Type B pancreatic cell (in vitro differentiated cells): ENCODE measurements at regions not wholly inside any gene's neighbourhood (a gene's known extent, or its start where the extent isn't known, plus 50 kb on each side); places are given as distances from the start of the nearest gene placed in this dataset.
A peak's percentile ranks its signal among the peaks of the same experiment; 100 is the strongest.

Experiments used
- DNase-seq: peaks from one replicate; pipeline ENCODE4 v3.0.0; 2021; ENCODE audit warnings: mixed read lengths; ENCODE audit not compliant: unreplicated experiment; ENCODE audit errors: extremely low spot score
- H3K27ac Mint-ChIP-seq: 2 replicates; pipeline ENCODE4 v1.8.0; 2021; ENCODE audit warnings: mild to moderate bottlenecking, mixed read lengths
- H3K27me3 Mint-ChIP-seq: 2 replicates; pipeline ENCODE4 v1.8.0; 2021; ENCODE audit warnings: mixed read lengths
- H3K36me3 Mint-ChIP-seq: 2 replicates; pipeline ENCODE4 v1.8.0; 2021; ENCODE audit warnings: mixed read lengths
- H3K4me1 Mint-ChIP-seq: one replicate; pipeline ENCODE4 v1.8.0; 2021; ENCODE audit warnings: mixed read lengths; ENCODE audit not compliant: unreplicated experiment
- H3K4me3 Mint-ChIP-seq: 2 replicates; pipeline ENCODE4 v1.8.0; 2021; ENCODE audit warnings: mild to moderate bottlenecking, mixed read lengths
- H3K9me3 Mint-ChIP-seq: 2 replicates; pipeline ENCODE4 v1.8.0; 2021; ENCODE audit warnings: mixed read lengths
- TF ChIP-seq, protein P1 (sequence below): fragments of 200-600 bp; sonication (generic); conservative IDR thresholded peaks from 2 replicates; pipeline ENCODE4 v1.5.0; 2021; ENCODE audit warnings: antibody characterized with exemption, mild to moderate bottlenecking

- Mint-ChIP-seq H3K9me3 (no peaks in the 10 kb centered on the region), H3K4me1 (no peaks in the 10 kb centered on the region), H3K36me3 (no peaks in the 10 kb centered on the region), H3K27me3 (no peaks in the 10 kb centered on the region), H3K4me3 (no peak overlapping the region), H3K27ac (no peak overlapping the region)
- DNase-seq, result no peak
- TF ChIP-seq, protein P1, sequence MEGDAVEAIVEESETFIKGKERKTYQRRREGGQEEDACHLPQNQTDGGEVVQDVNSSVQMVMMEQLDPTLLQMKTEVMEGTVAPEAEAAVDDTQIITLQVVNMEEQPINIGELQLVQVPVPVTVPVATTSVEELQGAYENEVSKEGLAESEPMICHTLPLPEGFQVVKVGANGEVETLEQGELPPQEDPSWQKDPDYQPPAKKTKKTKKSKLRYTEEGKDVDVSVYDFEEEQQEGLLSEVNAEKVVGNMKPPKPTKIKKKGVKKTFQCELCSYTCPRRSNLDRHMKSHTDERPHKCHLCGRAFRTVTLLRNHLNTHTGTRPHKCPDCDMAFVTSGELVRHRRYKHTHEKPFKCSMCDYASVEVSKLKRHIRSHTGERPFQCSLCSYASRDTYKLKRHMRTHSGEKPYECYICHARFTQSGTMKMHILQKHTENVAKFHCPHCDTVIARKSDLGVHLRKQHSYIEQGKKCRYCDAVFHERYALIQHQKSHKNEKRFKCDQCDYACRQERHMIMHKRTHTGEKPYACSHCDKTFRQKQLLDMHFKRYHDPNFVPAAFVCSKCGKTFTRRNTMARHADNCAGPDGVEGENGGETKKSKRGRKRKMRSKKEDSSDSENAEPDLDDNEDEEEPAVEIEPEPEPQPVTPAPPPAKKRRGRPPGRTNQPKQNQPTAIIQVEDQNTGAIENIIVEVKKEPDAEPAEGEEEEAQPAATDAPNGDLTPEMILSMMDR, result no peak
These were observed 1244.0 kb upstream of the TENM3 start for GRCh38 chr4:180999217-180999616.

DNA sequence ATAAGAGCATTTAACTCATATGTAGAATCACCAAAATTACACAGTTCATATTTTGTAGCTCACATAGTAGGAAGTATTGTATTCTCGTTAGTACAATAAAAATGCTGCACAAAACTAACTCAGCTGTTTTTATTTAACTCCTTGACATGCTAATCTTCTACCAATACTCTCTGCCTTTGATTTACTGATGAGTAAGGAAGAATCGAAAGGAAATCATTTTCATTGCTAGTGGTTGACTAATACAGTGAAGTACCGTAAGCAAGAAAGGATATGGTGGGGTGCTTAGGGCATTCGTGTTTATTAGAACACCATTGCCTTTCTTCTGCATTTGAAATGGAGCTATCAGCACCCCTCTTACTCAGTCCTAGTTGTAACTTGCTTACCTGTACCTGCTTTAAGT lies 1239.1 kb upstream of the TENM3 start:
- TF ChIP-seq, protein P1, result no peak
- no peaks in the 10 kb centered on the region for H3K36me3 Mint-ChIP-seq
- peaks cover 13% of the 10 kb centered on the region for H3K4me1 Mint-ChIP-seq
- H3K9me3 Mint-ChIP-seq, result no peaks in the 10 kb centered on the region
- no peak overlapping the region for H3K27ac Mint-ChIP-seq
- no peaks in the 10 kb centered on the region for H3K27me3 Mint-ChIP-seq
- no peak for DNase-seq
- H3K4me3 Mint-ChIP-seq, result no peak overlapping the region

GRCh38 chr4:181006499-181007260 lies 1236.5 kb upstream of the TENM3 start:
- Mint-ChIP-seq H3K27me3 (no peaks in the 10 kb centered on the region), H3K27ac (no peak overlapping the region), H3K4me1 (peaks cover 13% of the 10 kb centered on the region), H3K4me3 (peak overlapping the region; percentile 70), H3K9me3 (no peaks in the 10 kb centered on the region), H3K36me3 (no peaks in the 10 kb centered on the region)
- TF ChIP-seq, protein P1, result no peak
- no peak for DNase-seq

DNA sequence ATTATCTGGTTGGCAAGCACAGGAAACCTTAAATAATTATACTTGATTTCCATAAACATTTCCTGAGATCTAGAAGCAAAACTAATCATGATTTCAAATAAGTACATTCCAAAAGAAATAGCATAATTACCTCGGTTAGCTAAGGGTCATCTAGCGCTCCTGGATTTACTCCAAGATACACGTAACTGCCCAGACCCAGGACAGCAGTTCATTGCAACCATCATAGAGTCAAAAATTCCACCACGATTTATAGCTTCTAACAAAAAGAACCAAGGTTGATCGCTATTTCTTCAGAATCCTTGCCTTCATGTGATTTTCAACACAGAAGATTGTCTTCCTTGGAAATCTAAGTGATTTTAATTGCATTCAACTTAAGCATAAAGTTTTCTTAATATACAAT lies 1235.5 kb upstream of the TENM3 start:
- Mint-ChIP-seq H3K27ac (no peak overlapping the region), H3K9me3 (peaks cover 3% of the 10 kb centered on the region), H3K36me3 (no peaks in the 10 kb centered on the region), H3K4me3 (no peak overlapping the region), H3K27me3 (no peaks in the 10 kb centered on the region), H3K4me1 (peaks cover 13% of the 10 kb centered on the region)
- TF ChIP-seq, protein P1, result no peak
- no peak for DNase-seq

DNA sequence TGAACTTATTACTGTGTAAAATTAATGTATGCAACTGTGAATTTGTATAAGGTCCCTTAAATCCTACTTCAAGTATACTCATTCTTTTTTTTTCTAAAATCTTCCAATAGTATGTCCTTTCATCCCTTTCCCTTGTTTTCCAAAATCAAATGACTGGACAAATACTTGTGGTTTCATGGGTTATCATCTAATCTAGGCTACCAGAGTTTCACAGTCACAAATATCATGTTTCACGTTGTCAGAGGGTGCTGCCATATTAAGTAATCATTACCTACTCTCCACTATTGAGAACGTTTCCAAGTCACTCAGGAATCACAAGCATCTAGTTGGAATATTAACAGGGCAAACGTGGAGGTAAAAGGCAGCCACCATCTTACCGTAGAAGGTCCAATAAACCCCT lies 1235.0 kb upstream of the TENM3 start:
- Mint-ChIP-seq H3K4me3 (no peak overlapping the region), H3K4me1 (peaks cover 13% of the 10 kb centered on the region), H3K36me3 (no peaks in the 10 kb centered on the region), H3K27me3 (no peaks in the 10 kb centered on the region), H3K9me3 (peaks cover 7% of the 10 kb centered on the region), H3K27ac (peak overlapping the region; percentile 37)
- TF ChIP-seq, protein P1, result no peak
- DNase-seq, result no peak
